Stomach (tissue), 4 donors: ENCODE measurements at regions not wholly inside any gene's neighbourhood (a gene's known extent, or its start where the extent isn't known, plus 50 kb on each side); places are given as distances from the start of the nearest gene placed in this dataset.

Experiments used
- CTCF ChIP-seq, 7 experiments: fragments of 450-650 bp in 4 of 7; fragments of 200-600 bp in 3 of 7; sonication (generic) in 3 of 7; IDR thresholded peaks; one replicate each; pipeline ENCODE4 v1.5.1; 2016 to 2019; ENCODE audit warnings: antibody characterized with exemption in 7 of 7, control low read depth in 2 of 7, mild to moderate bottlenecking in 1 of 7
- POLR2A ChIP-seq, 4 donors: fragments of 450-650 bp; IDR thresholded peaks; one replicate each; pipeline ENCODE4 v1.6.1; 2016; ENCODE audit warnings: antibody characterized with exemption in 4 of 4, control low read depth in 2 of 4, mild to moderate bottlenecking in 1 of 4, moderate library complexity in 1 of 4
- POLR2AphosphoS5 ChIP-seq, 3 donors: sonication (generic); formaldehyde crosslinking; IDR thresholded peaks; one replicate each; pipeline ENCODE4 v1.6.1; 2016; ENCODE audit warnings: antibody characterized with exemption in 3 of 3

GRCh38 chr13:102978168-102978567 is 88.0 kb downstream of the SLC10A2 start:
- TF ChIP-seq CTCF (IDR thresholded peaks at IDR 0.05) (no peak), POLR2A (IDR thresholded peaks at IDR 0.05) (no peak), POLR2AphosphoS5 (IDR thresholded peaks at IDR 0.05) (no peak)
